A549 (cell line): ENCODE measurements at regions not wholly inside any gene's neighbourhood (a gene's known extent, or its start where the extent isn't known, plus 50 kb on each side); places are given as distances from the start of the nearest gene placed in this dataset.

Experiments used
- CTCF ChIP-seq: fragments of >200 bp; sonication (Bioruptor Twin); formaldehyde crosslinking; IDR thresholded peaks from 3 replicates; pipeline ENCODE4 v1.5.1; 2016
- EP300 ChIP-seq, 2 experiments: fragments of >200 bp; sonication (Bioruptor Twin); formaldehyde crosslinking; IDR thresholded peaks; 2 replicates in 1 of 2; 3 replicates in 1 of 2; pipeline ENCODE4 v1.6.1; 2016 to 2017
- JUN ChIP-seq, 2 experiments: fragments of >200 bp; sonication (Bioruptor Twin); formaldehyde crosslinking; IDR thresholded peaks; 2 replicates in 1 of 2; 3 replicates in 1 of 2; pipeline ENCODE4 v1.6.1; 2016 to 2017
- PBX3 ChIP-seq: IDR thresholded peaks from 2 replicates; pipeline ENCODE4 v1.6.1; 2012
- RCOR1 ChIP-seq: fragments of 150-350 bp; IDR thresholded peaks from 2 replicates; pipeline ENCODE4 v1.6.1; 2014; ENCODE audit warnings: antibody characterized with exemption, low read length, low read depth
- RFX5 ChIP-seq: fragments of 450-650 bp; IDR thresholded peaks from 2 replicates; pipeline ENCODE4 v1.7.1; 2014; ENCODE audit warnings: antibody characterized with exemption, mild to moderate bottlenecking, moderate library complexity
- RNF2 ChIP-seq: fragments of 200-600 bp; sonication (generic); IDR thresholded peaks from 2 replicates; pipeline ENCODE4 v1.6.1; 2016; ENCODE audit warnings: low read depth, mild to moderate bottlenecking, antibody characterized with exemption, moderate library complexity, borderline replicate concordance
- TF ChIP-seq, protein P1 (sequence below): fragments of 200-600 bp; sonication (generic); IDR thresholded peaks from 2 replicates; pipeline ENCODE4 v1.6.1; 2016; ENCODE audit warnings: antibody characterized with exemption, mild to moderate bottlenecking, moderate library complexity

DNA sequence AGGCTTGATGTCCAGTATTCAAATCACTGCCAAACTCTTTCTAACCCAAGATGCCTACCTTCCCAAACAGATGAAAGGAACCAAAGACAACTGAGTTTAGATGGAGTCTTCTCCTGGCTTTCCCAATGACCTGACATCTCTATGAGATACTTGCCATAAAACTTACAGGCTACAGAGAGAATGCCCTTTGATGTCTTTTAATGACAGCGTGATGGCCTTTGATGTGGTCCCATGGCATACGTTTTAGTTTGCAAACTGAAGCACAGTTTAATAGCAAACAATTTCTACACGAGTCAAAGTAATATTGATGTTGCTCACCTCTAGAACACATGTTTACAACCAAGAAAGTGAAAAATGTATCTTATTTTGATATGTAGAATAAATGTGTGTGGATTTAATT, 73.2 kb downstream of the ZIC4 start:
- no peak for TF ChIP-seq CTCF
- no peak for TF ChIP-seq EP300 (IDR thresholded peaks at IDR 0.05)
- no peak for TF ChIP-seq PBX3
- TF ChIP-seq RNF2 = no peak
- TF ChIP-seq, protein P1, sequence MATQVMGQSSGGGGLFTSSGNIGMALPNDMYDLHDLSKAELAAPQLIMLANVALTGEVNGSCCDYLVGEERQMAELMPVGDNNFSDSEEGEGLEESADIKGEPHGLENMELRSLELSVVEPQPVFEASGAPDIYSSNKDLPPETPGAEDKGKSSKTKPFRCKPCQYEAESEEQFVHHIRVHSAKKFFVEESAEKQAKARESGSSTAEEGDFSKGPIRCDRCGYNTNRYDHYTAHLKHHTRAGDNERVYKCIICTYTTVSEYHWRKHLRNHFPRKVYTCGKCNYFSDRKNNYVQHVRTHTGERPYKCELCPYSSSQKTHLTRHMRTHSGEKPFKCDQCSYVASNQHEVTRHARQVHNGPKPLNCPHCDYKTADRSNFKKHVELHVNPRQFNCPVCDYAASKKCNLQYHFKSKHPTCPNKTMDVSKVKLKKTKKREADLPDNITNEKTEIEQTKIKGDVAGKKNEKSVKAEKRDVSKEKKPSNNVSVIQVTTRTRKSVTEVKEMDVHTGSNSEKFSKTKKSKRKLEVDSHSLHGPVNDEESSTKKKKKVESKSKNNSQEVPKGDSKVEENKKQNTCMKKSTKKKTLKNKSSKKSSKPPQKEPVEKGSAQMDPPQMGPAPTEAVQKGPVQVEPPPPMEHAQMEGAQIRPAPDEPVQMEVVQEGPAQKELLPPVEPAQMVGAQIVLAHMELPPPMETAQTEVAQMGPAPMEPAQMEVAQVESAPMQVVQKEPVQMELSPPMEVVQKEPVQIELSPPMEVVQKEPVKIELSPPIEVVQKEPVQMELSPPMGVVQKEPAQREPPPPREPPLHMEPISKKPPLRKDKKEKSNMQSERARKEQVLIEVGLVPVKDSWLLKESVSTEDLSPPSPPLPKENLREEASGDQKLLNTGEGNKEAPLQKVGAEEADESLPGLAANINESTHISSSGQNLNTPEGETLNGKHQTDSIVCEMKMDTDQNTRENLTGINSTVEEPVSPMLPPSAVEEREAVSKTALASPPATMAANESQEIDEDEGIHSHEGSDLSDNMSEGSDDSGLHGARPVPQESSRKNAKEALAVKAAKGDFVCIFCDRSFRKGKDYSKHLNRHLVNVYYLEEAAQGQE = no peak
- TF ChIP-seq RFX5 = no peak
- no peak for TF ChIP-seq RCOR1
- TF ChIP-seq JUN (IDR thresholded peaks at IDR 0.05) = no peak
